K562 (cell line): ENCODE measurements at regions not wholly inside any gene's neighbourhood (a gene's known extent, or its start where the extent isn't known, plus 50 kb on each side); places are given as distances from the start of the nearest gene placed in this dataset.

Source experiments
- ATAC-seq: fragments of 200-7000 bp; cut with Tn5 transposase; 3 replicates; pipeline ENCODE4 v1.9.1; 2020; ENCODE audit warnings: moderate library complexity
- BruUV-seq: library from RNA; stranded (reverse); fragments of 400-500 nt; replicated peaks from 2 replicates; lab custom pipeline; 2021; lab: Mats Ljungman, UMichigan
- CTCF ChIA-PET: fragments of 300-600 bp; formaldehyde crosslinking; extraction: SDS; loops from one replicate; lab custom pipeline; 2021; ENCODE audit warnings: low intra/inter-chr PET ratio; lab: Yijun Ruan, JAX
- POLR2A ChIA-PET: fragments of 300-600, 350-650 bp; sonication (Branson Sonifier 250); formaldehyde crosslinking; extraction: SDS; loops from one replicate; lab custom pipeline; 2021; ENCODE audit warnings: antibody characterized with exemption, inconsistent platforms; lab: Yijun Ruan, JAX
- DNase-seq, 4 experiments: peaks; one replicate each; pipeline versions ENCODE4 v3.0.0 to v3.0.0-alpha.2; 2011 to 2018; ENCODE audit warnings: low spot score in 3 of 4, mixed read lengths in 3 of 4; ENCODE audit errors: extremely low read depth in 1 of 4
- FAIRE-seq: peaks from 2 replicates; lab custom pipeline; 2011; peaks lifted over from hg19 to GRCh38; lab: Jason Lieb, UNC
- H2AFZ ChIP-seq: 2 replicates; pipeline ENCODE4 v1.6.0; 2011; ENCODE audit warnings: low read depth, low read length, control low read depth, inconsistent platforms
- H3K27ac ChIP-seq: fragments of 200-600 bp; 3 replicates; pipeline ENCODE4 v1.8.0; 2011; ENCODE audit warnings: low read depth, mild to moderate bottlenecking, control low read depth, inconsistent platforms, low read length, moderate library complexity, mixed read lengths; ENCODE audit errors: extremely low read depth
- H3K27me3 ChIP-seq, 2 experiments: fragments of 300-600 bp in 1 of 2; 2 replicates in 1 of 2; 3 replicates in 1 of 2; pipeline versions ENCODE4 v1.6.0 to v1.8.0; 2011; ENCODE audit warnings: inconsistent platforms in 2 of 2, low read length in 2 of 2, mild to moderate bottlenecking in 1 of 2, mixed read lengths in 1 of 2, moderate library complexity in 1 of 2; ENCODE audit not compliant: control insufficient read depth in 2 of 2, insufficient read depth in 2 of 2
- H3K36me3 ChIP-seq: fragments of 300-600 bp; 3 replicates; pipeline ENCODE4 v1.8.0; 2011; ENCODE audit warnings: mild to moderate bottlenecking, low read length, inconsistent platforms; ENCODE audit not compliant: control insufficient read depth, insufficient read depth
- H3K4me1 ChIP-seq, 2 experiments: fragments of 200-600 bp in 1 of 2; replicated peaks in 1 of 2; 2 replicates in 1 of 2; 3 replicates in 1 of 2; pipeline versions ENCODE4 v1.5.1 to v1.8.0; 2011; ENCODE audit warnings: inconsistent platforms in 2 of 2, low read length in 2 of 2, mild to moderate bottlenecking in 1 of 2, mixed read lengths in 1 of 2, moderate library complexity in 1 of 2; ENCODE audit not compliant: control insufficient read depth in 2 of 2, insufficient read depth in 2 of 2
- H3K4me2 ChIP-seq: 2 replicates; pipeline ENCODE4 v1.6.1; 2011; ENCODE audit warnings: low read length, control low read depth, inconsistent platforms, mixed read lengths; ENCODE audit not compliant: insufficient read depth
- H3K4me3 ChIP-seq: fragments of 200-600 bp; sonication (generic), shearing (Covaris generic); 2 replicates; pipeline ENCODE4 v1.5.1; 2016; ENCODE audit warnings: control low read depth, inconsistent platforms
- H3K79me2 ChIP-seq: fragments of 200-600 bp; 3 replicates; pipeline ENCODE4 v1.8.0; 2011; ENCODE audit warnings: low read length, inconsistent platforms; ENCODE audit not compliant: control insufficient read depth, insufficient read depth
- H3K9ac ChIP-seq, 2 experiments: 2 replicates each; pipeline versions ENCODE4 v1.6.0 to v1.6.1; 2011; ENCODE audit warnings: low read depth in 2 of 2, low read length in 2 of 2, control low read depth in 1 of 2, inconsistent platforms in 1 of 2, mild to moderate bottlenecking in 1 of 2, mixed read lengths in 1 of 2; ENCODE audit not compliant: insufficient read depth in 1 of 2
- H3K9me1 ChIP-seq: one replicate; pipeline ENCODE4 v1.6.0; 2011; ENCODE audit warnings: inconsistent platforms, mild to moderate bottlenecking, low read length, moderate library complexity; ENCODE audit not compliant: control insufficient read depth, insufficient read depth
- H3K9me3 ChIP-seq: replicated peaks from 2 replicates; pipeline ENCODE4 v1.5.1; 2011; ENCODE audit warnings: low read depth, low read length, inconsistent platforms; ENCODE audit not compliant: control insufficient read depth, insufficient read depth
- H4K20me1 ChIP-seq: replicated peaks from 2 replicates; pipeline ENCODE4 v1.6.1; 2011; ENCODE audit warnings: low read length, inconsistent platforms, mixed read lengths; ENCODE audit not compliant: control insufficient read depth, insufficient read depth
- ADNP ChIP-seq: fragments of 200-800 bp; sonication (Bioruptor generic); IDR thresholded peaks from 2 replicates; pipeline ENCODE4 v1.6.1; 2016; ENCODE audit warnings: missing genetic modification characterization, missing compliant biosample characterization
- BMI1 ChIP-seq: fragments of 150-350 bp; IDR thresholded peaks from 2 replicates; pipeline ENCODE4 v1.6.1; 2014; ENCODE audit warnings: low read length
- CC2D1A ChIP-seq: fragments of 450-650 bp; IDR thresholded peaks from 2 replicates; pipeline ENCODE4 v1.6.1; 2017; ENCODE audit warnings: mild to moderate bottlenecking
- E2F6 ChIP-seq, 2 experiments: IDR thresholded peaks; 2 replicates each; pipeline ENCODE4 v1.6.1; 2011; ENCODE audit warnings: borderline replicate concordance in 1 of 2, control low read depth in 1 of 2, low read depth in 1 of 2, low read length in 1 of 2, mild to moderate bottlenecking in 1 of 2, mixed read lengths in 1 of 2, moderate library complexity in 1 of 2; ENCODE audit not compliant: insufficient read depth in 1 of 2, insufficient read length in 1 of 2, poor library complexity in 1 of 2, severe bottlenecking in 1 of 2; ENCODE audit errors: extremely low read depth in 1 of 2
- GTF2B ChIP-seq: IDR thresholded peaks from 2 replicates; pipeline ENCODE4 v1.6.1; 2011; ENCODE audit not compliant: insufficient read length; ENCODE audit errors: extremely low read depth
- GTF2F1 ChIP-seq: IDR thresholded peaks from 2 replicates; pipeline ENCODE4 v1.6.1; 2011; ENCODE audit warnings: low read depth, low read length, improper control_type of control experiment
- KAT7 ChIP-seq: sonication (generic); formaldehyde crosslinking; IDR thresholded peaks from 2 replicates; pipeline ENCODE4 v1.8.0; 2022; ENCODE audit warnings: missing genetic modification reagents, mild to moderate bottlenecking, borderline replicate concordance
- RAD21 ChIP-seq, 2 experiments: fragments of 250-450 bp in 1 of 2; fragments of 450-650 bp in 1 of 2; sonication (Bioruptor Pico) in 1 of 2; formaldehyde crosslinking in 1 of 2; IDR thresholded peaks in 1 of 2; conservative IDR thresholded peaks in 1 of 2; 2 replicates each; pipeline versions ENCODE4 v1.4.0 to v1.8.0; 2020 to 2022; ENCODE audit warnings: mild to moderate bottlenecking in 2 of 2, moderate library complexity in 1 of 2
- RREB1 ChIP-seq: fragments of 250-450 bp; sonication (Bioruptor Pico); IDR thresholded peaks from 2 replicates; pipeline ENCODE4 v1.4.0; 2020
- SMAD1 ChIP-seq: fragments of 150-350 bp; IDR thresholded peaks from 2 replicates; pipeline ENCODE4 v1.6.1; 2014; ENCODE audit warnings: low read length, low read depth; ENCODE audit not compliant: partially characterized antibody
- SNAPC5 ChIP-seq: fragments of 250-450 bp; sonication (Bioruptor Pico); IDR thresholded peaks from 2 replicates; pipeline ENCODE4 v1.8.0; 2021; ENCODE audit warnings: moderate library complexity, mild to moderate bottlenecking, inconsistent platforms
- STAT5A ChIP-seq: IDR thresholded peaks from 2 replicates; pipeline ENCODE4 v1.6.1; 2012; ENCODE audit warnings: low read length, inconsistent platforms, borderline replicate concordance
- SUPT5H ChIP-seq: fragments of 450-650 bp; IDR thresholded peaks from 2 replicates; pipeline ENCODE4 v1.6.1; 2016
- ZFP1 ChIP-seq: fragments of 450-650 bp; formaldehyde crosslinking; IDR thresholded peaks from 2 replicates; pipeline ENCODE4 v1.4.0; 2020; ENCODE audit warnings: mild to moderate bottlenecking, mixed read lengths
- ZNF408 ChIP-seq: fragments of 250-450 bp; sonication (Bioruptor Pico); IDR thresholded peaks from 2 replicates; pipeline ENCODE4 v1.4.0; 2020; ENCODE audit warnings: low read depth, mild to moderate bottlenecking, moderate library complexity
- ZNF57 ChIP-seq: fragments of 450-650 bp; formaldehyde crosslinking; IDR thresholded peaks from 2 replicates; pipeline ENCODE4 v1.4.0; 2020; ENCODE audit warnings: mild to moderate bottlenecking, moderate library complexity
- ZNF77 ChIP-seq: fragments of 250-450 bp; sonication (Bioruptor Pico); IDR thresholded peaks from 2 replicates; pipeline ENCODE4 v1.5.0; 2020
- WGBS: fragments of 100-300 bp; shearing (Covaris generic); methylation state at CpG from one replicate; pipeline ENCODE4 v1.1.6; 2016; ENCODE audit warnings: low coverage, mixed read lengths; ENCODE audit not compliant: insufficient coverage; ENCODE audit errors: missing lambda C conversion rate; 5-methylcytosine and 5-hydroxymethylcytosine counted together
- in situ Hi-C: fragments of 300-500 bp; cut with MboI; formaldehyde crosslinking; loops from 4 replicates; pipeline ENCODE4 v1.15.0; 2018; ENCODE audit warnings: inconsistent platforms, mixed read lengths
- intact Hi-C: fragments of 100-400 bp; cut with micrococcal nuclease; formaldehyde crosslinking; loops from 2 replicates; pipeline ENCODE4 v1.14.2; 2022

GRCh38 chr14:98350213-98350612, 921.8 kb downstream of the BCL11B start:
- no TSS peak for BruUV-seq
- in situ Hi-C loops (no loop called here), intact Hi-C loops (no loop called here)
- Histone ChIP-seq H3K4me1 (no peaks in the 10 kb centered on the region), H3K9me3 (no peaks in the 10 kb centered on the region), H4K20me1 (no peaks in the 10 kb centered on the region), H3K27ac (no peak overlapping the region), H3K4me2 (no peak overlapping the region), H2AFZ (no peak overlapping the region), H3K4me3 (no peak overlapping the region), H3K9me1 (no peaks in the 10 kb centered on the region), H3K36me3 (no peaks in the 10 kb centered on the region), H3K9ac (no peak overlapping the region), H3K27me3 (no peaks in the 10 kb centered on the region), H3K79me2 (no peaks in the 10 kb centered on the region)
- ChIA-PET POLR2A (interaction anchor here (0.8 kb wide), 1 partner anchor 24 kb away, joined by 4 read pairs; no protein-coding TSS in a partner anchor), CTCF (no interaction called here)
- TF ChIP-seq RREB1 = no peak
- TF ChIP-seq SMAD1 = no peak
- no peak for TF ChIP-seq SNAPC5
- no peak for TF ChIP-seq ADNP (tag)
- TF ChIP-seq ZFP1 (CRISPR knock-in tag) = no peak
- no peak for TF ChIP-seq KAT7
- no peak for TF ChIP-seq BMI1
- TF ChIP-seq GTF2F1 = no peak
- TF ChIP-seq ZNF77 (CRISPR knock-in tag) = no peak
- TF ChIP-seq ZNF57 (CRISPR knock-in tag) = no peak
- TF ChIP-seq STAT5A = no peak
- TF ChIP-seq E2F6 (IDR thresholded peaks at IDR 0.05; ENCODE audit: borderline replicate concordance in 1 of 2, extremely low read depth in 1 of 2, insufficient read depth in 1 of 2, insufficient read length in 1 of 2, low read depth in 1 of 2, low read length in 1 of 2, poor library complexity in 1 of 2, severe bottlenecking in 1 of 2) = no peak
- TF ChIP-seq GTF2B = no peak
- no peak for TF ChIP-seq SUPT5H
- no peak for TF ChIP-seq CC2D1A
- TF ChIP-seq ZNF408 (CRISPR knock-in tag) = no peak
- no peak for TF ChIP-seq RAD21 (CRISPR knock-in tag; conservative IDR thresholded peaks at IDR 0.05 in 1 of 2, IDR thresholded peaks at IDR 0.05 in 1 of 2)
- ATAC-seq (no peak), FAIRE-seq (no peak), DNase-seq (no peak)
- 0% methylated on average over 2 of the region's 2 CpGs for WGBS
